H9 (cell line): ENCODE measurements at regions not wholly inside any gene's neighbourhood (a gene's known extent, or its start where the extent isn't known, plus 50 kb on each side); places are given as distances from the start of the nearest gene placed in this dataset.

Experiments used
- DNase-seq: peaks from one replicate; pipeline ENCODE4 v3.0.0-alpha.2; 2017
- H2AFZ ChIP-seq: one replicate; pipeline ENCODE4 v1.6.1; 2013; ENCODE audit warnings: mild to moderate bottlenecking, low read length, control low read depth, moderate library complexity
- H2AK5ac ChIP-seq: 2 replicates; pipeline ENCODE4 v1.6.1; 2013; ENCODE audit warnings: low read length, control low read depth, mixed read lengths; ENCODE audit not compliant: insufficient read length
- H2BK120ac ChIP-seq: one replicate; pipeline ENCODE4 v1.6.1; 2013; ENCODE audit warnings: low read depth, mild to moderate bottlenecking, low read length, control low read depth, inconsistent platforms; ENCODE audit not compliant: poor library complexity, severe bottlenecking
- H2BK12ac ChIP-seq: 2 replicates; pipeline ENCODE4 v1.6.1; 2013; ENCODE audit warnings: low read length, control low read depth, mixed read lengths, low read depth; ENCODE audit not compliant: insufficient read length
- H2BK15ac ChIP-seq: 2 replicates; pipeline ENCODE4 v1.6.1; 2013; ENCODE audit warnings: low read depth, low read length, control low read depth
- H2BK20ac ChIP-seq: one replicate; pipeline ENCODE4 v1.6.1; 2013; ENCODE audit warnings: low read depth, mild to moderate bottlenecking, low read length, control low read depth, inconsistent platforms; ENCODE audit not compliant: poor library complexity, severe bottlenecking
- H2BK5ac ChIP-seq: 2 replicates; pipeline ENCODE4 v1.6.1; 2013; ENCODE audit warnings: low read length, control low read depth, mixed read lengths; ENCODE audit not compliant: insufficient read length
- H3K14ac ChIP-seq: 2 replicates; pipeline ENCODE4 v1.6.1; 2013; ENCODE audit warnings: low read length, control low read depth; ENCODE audit not compliant: insufficient read depth
- H3K18ac ChIP-seq: 2 replicates; pipeline ENCODE4 v1.6.1; 2013; ENCODE audit warnings: low read depth, mild to moderate bottlenecking, mixed read lengths, low read length, control low read depth; ENCODE audit not compliant: insufficient read length
- H3K23ac ChIP-seq: 2 replicates; pipeline ENCODE4 v1.6.1; 2013; ENCODE audit warnings: low read length, control low read depth, mixed read lengths, low read depth; ENCODE audit not compliant: insufficient read length
- H3K23me2 ChIP-seq: 2 replicates; pipeline ENCODE4 v1.6.1; 2013; ENCODE audit warnings: low read depth, mild to moderate bottlenecking, mixed read lengths, low read length, control low read depth; ENCODE audit not compliant: insufficient read length, poor library complexity, severe bottlenecking
- H3K27ac ChIP-seq: 2 replicates; pipeline ENCODE4 v1.5.1; 2013; ENCODE audit warnings: low read length, control low read depth, mixed read lengths, low read depth; ENCODE audit not compliant: insufficient read length
- H3K27me3 ChIP-seq: 2 replicates; pipeline ENCODE4 v1.6.1; 2013; ENCODE audit warnings: low read length, control low read depth, inconsistent platforms; ENCODE audit not compliant: insufficient read depth
- H3K4ac ChIP-seq: 2 replicates; pipeline ENCODE4 v1.6.1; 2013; ENCODE audit warnings: low read depth, mild to moderate bottlenecking, control low read depth, inconsistent platforms, low read length, moderate library complexity
- H3K4me1 ChIP-seq: 2 replicates; pipeline ENCODE4 v1.6.1; 2013; ENCODE audit warnings: low read length, control low read depth, inconsistent platforms; ENCODE audit not compliant: insufficient read depth
- H3K4me2 ChIP-seq: 2 replicates; pipeline ENCODE4 v1.6.1; 2013; ENCODE audit warnings: low read length, control low read depth, mixed read lengths; ENCODE audit not compliant: insufficient read length, insufficient read depth
- H3K56ac ChIP-seq: 2 replicates; pipeline ENCODE4 v1.6.1; 2013; ENCODE audit warnings: low read depth, mild to moderate bottlenecking, mixed read lengths, low read length, control low read depth; ENCODE audit not compliant: insufficient read length
- H3K79me1 ChIP-seq: 2 replicates; pipeline ENCODE4 v1.6.1; 2013; ENCODE audit warnings: low read depth, mild to moderate bottlenecking, moderate library complexity, low read length, control low read depth, inconsistent platforms; ENCODE audit not compliant: insufficient read depth, poor library complexity, severe bottlenecking
- H3K79me2 ChIP-seq: 2 replicates; pipeline ENCODE4 v1.6.1; 2013; ENCODE audit warnings: low read length, control low read depth, inconsistent platforms; ENCODE audit not compliant: insufficient read depth
- H3K9ac ChIP-seq: 2 replicates; pipeline ENCODE4 v1.6.1; 2013; ENCODE audit warnings: low read length, control low read depth, mixed read lengths; ENCODE audit not compliant: insufficient read length; ENCODE audit errors: extremely low read depth
- H3K9me3 ChIP-seq: one replicate; pipeline ENCODE4 v1.6.1; 2013; ENCODE audit warnings: low read depth, low read length, inconsistent platforms; ENCODE audit not compliant: control insufficient read depth
- H3T11ph ChIP-seq: one replicate; pipeline ENCODE4 v1.6.1; 2013; ENCODE audit warnings: mild to moderate bottlenecking, low read length, control low read depth, inconsistent platforms
- H4K20me1 ChIP-seq: one replicate; pipeline ENCODE4 v1.6.1; 2013; ENCODE audit not compliant: control insufficient read depth, insufficient read length, insufficient read depth
- H4K5ac ChIP-seq: 2 replicates; pipeline ENCODE4 v1.6.1; 2013; ENCODE audit warnings: low read depth, mild to moderate bottlenecking, mixed read lengths, low read length, control low read depth; ENCODE audit not compliant: insufficient read length
- H4K8ac ChIP-seq: replicated peaks from 2 replicates; pipeline ENCODE4 v1.6.1; 2013; ENCODE audit warnings: low read length, control low read depth, mixed read lengths, low read depth; ENCODE audit not compliant: insufficient read length
- H4K91ac ChIP-seq: 2 replicates; pipeline ENCODE4 v1.6.1; 2013; ENCODE audit warnings: low read depth, mild to moderate bottlenecking, moderate library complexity, mixed read lengths, low read length, control low read depth; ENCODE audit not compliant: insufficient read length
- H3K27ac Mint-ChIP-seq, 3 experiments: 2 replicates in 2 of 3; 3 replicates in 1 of 3; pipeline ENCODE4 v1.8.0; 2020 to 2021; ENCODE audit warnings: mixed read lengths in 3 of 3, mild to moderate bottlenecking in 1 of 3, moderate library complexity in 1 of 3
- H3K27me3 Mint-ChIP-seq: 2 replicates; pipeline ENCODE4 v1.8.0; 2021; ENCODE audit warnings: low read depth, mild to moderate bottlenecking, moderate library complexity, mixed read lengths
- H3K36me3 Mint-ChIP-seq, 3 experiments: 2 replicates in 2 of 3; 3 replicates in 1 of 3; pipeline ENCODE4 v1.8.0; 2020 to 2021; ENCODE audit warnings: low read depth in 3 of 3, mixed read lengths in 3 of 3; ENCODE audit not compliant: insufficient read depth in 1 of 3
- H3K4me1 Mint-ChIP-seq, 2 experiments: 2 replicates each; pipeline ENCODE4 v1.8.0; 2020; ENCODE audit warnings: mixed read lengths in 2 of 2
- H3K4me3 Mint-ChIP-seq, 2 experiments: 2 replicates in 1 of 2; 3 replicates in 1 of 2; pipeline ENCODE4 v1.8.0; 2020 to 2021; ENCODE audit warnings: mild to moderate bottlenecking in 2 of 2, mixed read lengths in 2 of 2, moderate library complexity in 1 of 2
- H3K9me3 Mint-ChIP-seq, 2 experiments: 2 replicates in 1 of 2; 3 replicates in 1 of 2; pipeline ENCODE4 v1.8.0; 2020; ENCODE audit warnings: mild to moderate bottlenecking in 2 of 2, mixed read lengths in 2 of 2, moderate library complexity in 1 of 2
- CTCF ChIP-seq: fragments of 200-600 bp; sonication (generic); conservative IDR thresholded peaks from 3 replicates; pipeline ENCODE4 v1.8.0; 2021; ENCODE audit warnings: antibody characterized with exemption, mild to moderate bottlenecking
- WGBS: extraction: QIAGEN DNeasy Blood & Tissue Kit; methylation state at CpG from one replicate; pipeline ENCODE4 v1.1.7; 2013; ENCODE audit warnings: missing lambda C conversion rate, low lambda C conversion rate, mixed read lengths; ENCODE audit not compliant: insufficient read length; ENCODE audit errors: extremely low coverage; 5-methylcytosine and 5-hydroxymethylcytosine counted together

DNA sequence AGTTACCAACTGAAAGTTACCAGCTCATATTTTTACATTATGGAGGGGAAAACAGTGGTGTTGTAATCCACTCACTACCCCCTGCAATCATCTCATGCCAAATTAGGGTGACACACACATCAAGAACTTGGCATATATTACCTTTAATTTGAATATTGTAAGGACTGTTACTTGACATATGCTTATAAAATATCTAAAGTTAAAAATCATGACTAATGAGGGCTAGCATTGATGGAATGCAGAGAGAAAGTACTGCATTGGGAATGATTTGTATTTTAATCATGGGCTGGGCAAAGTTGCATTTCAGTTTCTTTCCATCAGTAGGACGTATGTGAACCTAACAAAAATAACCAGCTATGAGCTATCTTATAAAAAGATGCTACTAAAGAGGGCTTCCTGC lies 517.5 kb upstream of the GRIA3 start:
- Histone ChIP-seq H3K23ac (no peak overlapping the region), H3K27ac (no peak overlapping the region), H3K4me2 (no peak overlapping the region), H2BK20ac (no peak overlapping the region), H3K9me3 (peaks cover 26% of the 10 kb centered on the region), H4K20me1 (no peaks in the 10 kb centered on the region), H3K9ac (no peak overlapping the region), H3K56ac (no peak overlapping the region), H2BK15ac (no peak overlapping the region), H2BK120ac (no peak overlapping the region), H3K18ac (no peak overlapping the region), H2BK12ac (no peak overlapping the region), H4K91ac (no peak overlapping the region), H3K4ac (no peak overlapping the region), H4K8ac (no peak overlapping the region), H3K4me1 (no peaks in the 10 kb centered on the region), H3K79me2 (no peaks in the 10 kb centered on the region), H3T11ph (no peak overlapping the region), H3K14ac (no peak overlapping the region), H2BK5ac (no peak overlapping the region), H3K23me2 (no peaks in the 10 kb centered on the region), H2AK5ac (no peak overlapping the region), H4K5ac (no peak overlapping the region), H3K79me1 (no peaks in the 10 kb centered on the region), H3K27me3 (no peaks in the 10 kb centered on the region), H2AFZ (no peak overlapping the region)
- no peak for TF ChIP-seq CTCF
- Mint-ChIP-seq H3K4me3 (no peak overlapping the region), H3K27ac (no peak overlapping the region), H3K4me1 (peaks cover 8 to 9% of the 10 kb centered on the region in 2 experiments; a peak in 3 of 4 replicates), H3K27me3 (no peaks in the 10 kb centered on the region; the same call in 1 of the 2 replicates), H3K36me3 (peaks cover 0 to 2% (median 0%) of the 10 kb centered on the region in 3 experiments; a peak in 2 of 7 replicates), H3K9me3 (peaks cover 5 to 65% of the 10 kb centered on the region in 2 experiments; a peak in 4 of 5 replicates)
- no CpG with 5 or more reads among the region's 1 CpG for WGBS
- DNase-seq, result no peak
